Epithelial cell of proximal tubule (primary cell): ENCODE measurements at regions not wholly inside any gene's neighbourhood (a gene's known extent, or its start where the extent isn't known, plus 50 kb on each side); places are given as distances from the start of the nearest gene placed in this dataset.
A peak's percentile ranks its signal among the peaks of the same experiment; 100 is the strongest.

Source experiments
- DNase-seq: peaks from one replicate; pipeline ENCODE4 v3.0.0-alpha.2; 2011; ENCODE audit warnings: low read depth
- H3K4me3 ChIP-seq: 2 replicates; pipeline ENCODE4 v1.5.1; 2011; ENCODE audit warnings: low read depth, mild to moderate bottlenecking, low read length
- TF ChIP-seq, protein P1 (sequence below): conservative IDR thresholded peaks from 2 replicates; pipeline ENCODE4 v1.5.1; 2012; ENCODE audit warnings: low read depth, mild to moderate bottlenecking, low read length

DNA sequence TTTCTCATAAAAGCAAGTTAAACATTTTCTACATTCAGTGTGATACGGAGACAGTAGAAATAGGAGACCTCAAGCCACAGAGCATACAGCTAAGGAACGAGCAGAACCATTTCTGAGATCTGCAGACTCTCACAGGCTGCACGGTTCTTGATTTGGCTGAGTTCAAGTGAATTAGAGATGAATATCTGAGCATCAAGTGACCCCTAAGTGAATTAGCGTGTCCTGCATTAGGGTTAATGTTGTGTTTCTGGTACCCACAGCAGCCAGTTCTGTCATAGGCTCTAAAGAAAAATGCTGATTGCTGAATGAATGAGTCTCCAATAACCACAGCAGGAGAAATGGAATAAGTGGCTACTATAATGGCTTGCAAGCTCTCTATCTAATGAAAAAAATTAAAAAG, 265.9 kb upstream of the SYT4 start:
- H3K4me3 ChIP-seq = no peak overlapping the region
- TF ChIP-seq, protein P1, sequence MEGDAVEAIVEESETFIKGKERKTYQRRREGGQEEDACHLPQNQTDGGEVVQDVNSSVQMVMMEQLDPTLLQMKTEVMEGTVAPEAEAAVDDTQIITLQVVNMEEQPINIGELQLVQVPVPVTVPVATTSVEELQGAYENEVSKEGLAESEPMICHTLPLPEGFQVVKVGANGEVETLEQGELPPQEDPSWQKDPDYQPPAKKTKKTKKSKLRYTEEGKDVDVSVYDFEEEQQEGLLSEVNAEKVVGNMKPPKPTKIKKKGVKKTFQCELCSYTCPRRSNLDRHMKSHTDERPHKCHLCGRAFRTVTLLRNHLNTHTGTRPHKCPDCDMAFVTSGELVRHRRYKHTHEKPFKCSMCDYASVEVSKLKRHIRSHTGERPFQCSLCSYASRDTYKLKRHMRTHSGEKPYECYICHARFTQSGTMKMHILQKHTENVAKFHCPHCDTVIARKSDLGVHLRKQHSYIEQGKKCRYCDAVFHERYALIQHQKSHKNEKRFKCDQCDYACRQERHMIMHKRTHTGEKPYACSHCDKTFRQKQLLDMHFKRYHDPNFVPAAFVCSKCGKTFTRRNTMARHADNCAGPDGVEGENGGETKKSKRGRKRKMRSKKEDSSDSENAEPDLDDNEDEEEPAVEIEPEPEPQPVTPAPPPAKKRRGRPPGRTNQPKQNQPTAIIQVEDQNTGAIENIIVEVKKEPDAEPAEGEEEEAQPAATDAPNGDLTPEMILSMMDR = no peak

GRCh38 chr18:43547456-43547855, 270.2 kb upstream of the SYT4 start:
- no peak overlapping the region for H3K4me3 ChIP-seq
- TF ChIP-seq, protein P1 = no peak

More for the DNA sequence above, 265.9 kb upstream of the SYT4 start:
- no peak for DNase-seq

GRCh38 chr18:43559507-43559906, 282.2 kb upstream of the SYT4 start:
- TF ChIP-seq, protein P1 = no peak
- no peak for DNase-seq

More at GRCh38 chr18:43547456-43547855, 270.2 kb upstream of the SYT4 start:
- DNase-seq = no peak

DNA sequence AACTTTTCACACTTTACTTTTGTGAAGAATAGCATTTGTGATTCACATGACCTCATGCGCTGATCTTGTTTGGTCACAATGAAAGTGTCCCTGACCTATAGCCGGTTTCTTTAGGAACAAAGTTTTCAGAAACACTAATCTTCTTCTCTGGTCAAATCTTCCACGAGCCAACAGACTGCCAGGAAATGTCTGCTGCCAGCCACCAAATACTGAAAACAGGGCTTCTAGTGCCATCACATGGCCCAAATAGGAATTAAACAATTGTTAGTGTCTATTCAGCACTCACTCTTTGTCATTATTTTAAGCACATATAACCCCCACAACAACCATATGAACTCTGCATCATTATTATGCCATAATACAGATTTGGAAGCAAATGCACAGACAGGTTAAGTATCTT, 286.5 kb upstream of the SYT4 start:
- TF ChIP-seq, protein P1 = peak; percentile 67
- peak; percentile 16 for DNase-seq
- no peak overlapping the region for H3K4me3 ChIP-seq

More at GRCh38 chr18:43559507-43559906, 282.2 kb upstream of the SYT4 start:
- no peak overlapping the region for H3K4me3 ChIP-seq

GRCh38 chr18:43570593-43570992, 293.3 kb upstream of the SYT4 start:
- H3K4me3 ChIP-seq = no peak overlapping the region
- TF ChIP-seq, protein P1 = no peak
- DNase-seq = no peak

- H3K4me3 ChIP-seq = no peak overlapping the region
- DNase-seq = peak; percentile 15
- TF ChIP-seq, protein P1 = peak; percentile 78
Measured at GRCh38 chr18:43571078-43571689, 293.9 kb upstream of the SYT4 start.

GRCh38 chr18:43572163-43572562, 294.9 kb upstream of the SYT4 start:
- TF ChIP-seq, protein P1 = no peak
- DNase-seq = no peak

More at GRCh38 chr18:43572163-43572562, 294.9 kb upstream of the SYT4 start:
- no peak overlapping the region for H3K4me3 ChIP-seq
